HL-60 (cell line): ENCODE measurements at regions not wholly inside any gene's neighbourhood (a gene's known extent, or its start where the extent isn't known, plus 50 kb on each side); places are given as distances from the start of the nearest gene placed in this dataset.

Source experiments
- GABPA ChIP-seq: IDR thresholded peaks from 2 replicates; pipeline ENCODE4 v1.6.1; 2012; ENCODE audit warnings: low read depth
- POLR2AphosphoS5 ChIP-seq: IDR thresholded peaks from 2 replicates; pipeline ENCODE4 v1.6.1; 2012; ENCODE audit warnings: low read depth
- REST ChIP-seq: IDR thresholded peaks from 2 replicates; pipeline ENCODE4 v1.6.1; 2012; ENCODE audit warnings: low read depth; ENCODE audit not compliant: insufficient replicate concordance
- SPI1 ChIP-seq: IDR thresholded peaks from 2 replicates; pipeline ENCODE4 v1.6.1; 2012; ENCODE audit warnings: low read depth, mild to moderate bottlenecking, borderline replicate concordance
- TF ChIP-seq, protein P1 (sequence below): IDR thresholded peaks from one replicate; pipeline ENCODE4 v1.5.1; 2011; ENCODE audit warnings: low read length, control low read depth, inconsistent platforms; ENCODE audit not compliant: insufficient read depth

GRCh38 chr14:103228866-103229265 is 105.2 kb upstream of the EIF5 start:
- TF ChIP-seq, protein P1, sequence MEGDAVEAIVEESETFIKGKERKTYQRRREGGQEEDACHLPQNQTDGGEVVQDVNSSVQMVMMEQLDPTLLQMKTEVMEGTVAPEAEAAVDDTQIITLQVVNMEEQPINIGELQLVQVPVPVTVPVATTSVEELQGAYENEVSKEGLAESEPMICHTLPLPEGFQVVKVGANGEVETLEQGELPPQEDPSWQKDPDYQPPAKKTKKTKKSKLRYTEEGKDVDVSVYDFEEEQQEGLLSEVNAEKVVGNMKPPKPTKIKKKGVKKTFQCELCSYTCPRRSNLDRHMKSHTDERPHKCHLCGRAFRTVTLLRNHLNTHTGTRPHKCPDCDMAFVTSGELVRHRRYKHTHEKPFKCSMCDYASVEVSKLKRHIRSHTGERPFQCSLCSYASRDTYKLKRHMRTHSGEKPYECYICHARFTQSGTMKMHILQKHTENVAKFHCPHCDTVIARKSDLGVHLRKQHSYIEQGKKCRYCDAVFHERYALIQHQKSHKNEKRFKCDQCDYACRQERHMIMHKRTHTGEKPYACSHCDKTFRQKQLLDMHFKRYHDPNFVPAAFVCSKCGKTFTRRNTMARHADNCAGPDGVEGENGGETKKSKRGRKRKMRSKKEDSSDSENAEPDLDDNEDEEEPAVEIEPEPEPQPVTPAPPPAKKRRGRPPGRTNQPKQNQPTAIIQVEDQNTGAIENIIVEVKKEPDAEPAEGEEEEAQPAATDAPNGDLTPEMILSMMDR = no peak
- TF ChIP-seq SPI1 (no peak), REST (no peak), GABPA (no peak), POLR2AphosphoS5 (no peak)
